GM13977 (cell line): ENCODE measurements at regions not wholly inside any gene's neighbourhood (a gene's known extent, or its start where the extent isn't known, plus 50 kb on each side); places are given as distances from the start of the nearest gene placed in this dataset.

Source experiments
- DNase-seq: peaks from one replicate; pipeline ENCODE4 v3.0.0; 2012; ENCODE audit warnings: low spot score
- in situ Hi-C: fragments of 300-500 bp; cut with MboI; formaldehyde crosslinking; loops from one replicate; pipeline ENCODE4 v1.12.0; 2022; ENCODE audit warnings: low sequenced_read_pairs, low pct_unique_long_range_greater_than_20kb, mixed read lengths, inconsistent platforms; ENCODE audit not compliant: unreplicated experiment
- TF ChIP-seq, protein P1 (sequence below): IDR thresholded peaks from 2 replicates; pipeline ENCODE4 v1.5.1; 2012; ENCODE audit warnings: mild to moderate bottlenecking, control low read depth; ENCODE audit not compliant: insufficient read depth; ENCODE audit errors: extremely low read depth, missing control alignments

DNA sequence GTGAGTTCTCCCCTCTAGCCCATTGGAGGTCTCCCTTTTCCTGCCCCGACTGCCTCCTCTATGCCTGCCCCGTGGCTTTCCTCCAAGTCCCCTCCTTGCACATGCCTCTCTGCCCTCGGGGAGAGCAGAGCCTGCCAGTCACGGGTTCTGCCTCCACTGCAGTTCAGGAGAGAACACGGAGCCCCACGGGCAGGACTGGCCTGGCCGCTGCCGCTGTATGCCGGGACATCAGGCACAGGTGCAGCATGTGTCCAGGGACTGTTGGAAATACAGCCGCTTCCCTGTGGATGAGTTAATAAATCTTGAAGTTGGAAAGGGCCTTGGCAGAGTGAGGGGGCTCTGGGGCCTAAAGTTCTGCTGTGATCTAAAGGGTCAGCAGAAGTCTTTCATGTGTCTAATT, 676.6 kb downstream of the MATN1 start:
- in situ Hi-C loops: no loop called here
- TF ChIP-seq, protein P1, sequence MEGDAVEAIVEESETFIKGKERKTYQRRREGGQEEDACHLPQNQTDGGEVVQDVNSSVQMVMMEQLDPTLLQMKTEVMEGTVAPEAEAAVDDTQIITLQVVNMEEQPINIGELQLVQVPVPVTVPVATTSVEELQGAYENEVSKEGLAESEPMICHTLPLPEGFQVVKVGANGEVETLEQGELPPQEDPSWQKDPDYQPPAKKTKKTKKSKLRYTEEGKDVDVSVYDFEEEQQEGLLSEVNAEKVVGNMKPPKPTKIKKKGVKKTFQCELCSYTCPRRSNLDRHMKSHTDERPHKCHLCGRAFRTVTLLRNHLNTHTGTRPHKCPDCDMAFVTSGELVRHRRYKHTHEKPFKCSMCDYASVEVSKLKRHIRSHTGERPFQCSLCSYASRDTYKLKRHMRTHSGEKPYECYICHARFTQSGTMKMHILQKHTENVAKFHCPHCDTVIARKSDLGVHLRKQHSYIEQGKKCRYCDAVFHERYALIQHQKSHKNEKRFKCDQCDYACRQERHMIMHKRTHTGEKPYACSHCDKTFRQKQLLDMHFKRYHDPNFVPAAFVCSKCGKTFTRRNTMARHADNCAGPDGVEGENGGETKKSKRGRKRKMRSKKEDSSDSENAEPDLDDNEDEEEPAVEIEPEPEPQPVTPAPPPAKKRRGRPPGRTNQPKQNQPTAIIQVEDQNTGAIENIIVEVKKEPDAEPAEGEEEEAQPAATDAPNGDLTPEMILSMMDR: no peak
- DNase-seq: no peak

GRCh38 chr1:30045304-30046090, 677.9 kb downstream of the MATN1 start:
- TF ChIP-seq, protein P1: no peak
- in situ Hi-C loops: no loop called here
- DNase-seq: no peak

- in situ Hi-C loops: no loop called here
- TF ChIP-seq, protein P1: no peak
Observed at GRCh38 chr1:30044656-30045144, 678.7 kb downstream of the MATN1 start.

DNA sequence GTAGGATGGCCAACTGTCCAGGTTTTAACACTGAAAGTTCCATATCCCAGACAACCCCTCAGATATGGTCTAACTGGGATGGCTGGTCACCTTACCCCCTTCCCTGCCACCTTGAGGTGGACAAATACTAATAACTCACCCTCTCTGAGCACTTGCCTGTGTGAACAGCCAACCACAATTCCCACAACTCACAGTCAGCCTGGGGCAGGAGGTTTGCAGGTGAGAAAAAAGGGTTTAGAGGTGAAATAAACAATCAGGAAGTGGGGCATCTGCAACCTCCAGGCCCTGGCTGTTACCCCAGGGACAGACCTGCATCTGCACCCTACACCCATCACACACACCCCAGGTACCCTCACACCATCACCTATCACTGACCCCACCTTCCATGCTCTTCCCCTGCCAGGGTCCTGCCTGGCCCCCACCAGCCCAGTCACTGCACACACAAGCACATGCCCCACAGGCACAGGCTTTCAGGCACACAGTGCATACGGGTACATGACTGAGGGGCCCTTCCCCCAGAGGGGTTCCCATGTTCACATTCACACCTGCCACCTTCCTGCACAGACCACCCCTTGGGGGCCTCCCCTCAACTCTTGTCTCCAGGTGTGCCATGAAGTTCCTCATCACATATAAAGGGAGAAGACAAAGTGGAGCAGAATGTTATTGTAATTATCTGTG, 679.5 kb downstream of the MATN1 start:
- in situ Hi-C loops: no loop called here
- DNase-seq: no peak
- TF ChIP-seq, protein P1: no peak

More at GRCh38 chr1:30044656-30045144, 678.7 kb downstream of the MATN1 start:
- DNase-seq: no peak

GRCh38 chr1:30043256-30043655, 680.1 kb downstream of the MATN1 start:
- no peak for DNase-seq
- in situ Hi-C loops: no loop called here
- TF ChIP-seq, protein P1: no peak

DNA sequence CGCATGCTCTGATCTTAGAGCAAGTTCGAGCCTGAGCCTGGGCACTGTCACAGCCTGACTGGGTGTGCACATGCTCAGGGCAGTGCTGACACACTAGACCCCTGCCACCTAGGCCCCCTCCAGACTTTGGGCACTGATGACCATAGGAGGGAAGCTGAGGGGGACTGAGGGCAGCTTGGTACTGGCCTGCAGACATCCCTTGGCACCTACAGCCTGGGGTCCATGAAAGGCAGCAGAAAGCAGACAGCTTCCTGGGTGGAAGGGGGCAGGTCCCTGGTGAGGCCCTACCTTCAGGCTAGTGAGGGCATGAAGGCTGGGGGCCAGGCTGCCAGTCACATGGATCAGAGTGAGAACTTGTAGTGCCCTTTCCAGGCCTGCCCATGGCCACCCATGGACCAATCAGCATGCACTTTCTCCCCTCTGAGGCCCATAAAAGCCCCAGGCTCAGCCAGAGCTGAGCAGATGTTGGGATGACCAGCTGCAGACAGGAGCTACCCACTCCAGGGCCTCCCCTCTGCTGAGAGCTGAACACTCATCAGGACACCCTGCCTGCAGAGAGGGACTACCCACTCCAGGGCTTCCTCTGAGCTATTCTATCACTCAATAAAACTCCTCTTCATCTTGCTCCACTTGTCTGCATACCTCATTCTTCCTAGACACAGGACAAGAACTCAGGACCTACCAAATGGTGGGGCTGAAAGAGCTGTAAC, 680.8 kb downstream of the MATN1 start:
- TF ChIP-seq, protein P1: no peak
- DNase-seq: no peak
- in situ Hi-C loops: no loop called here
